ENCODE measurements at regions not wholly inside any gene's neighbourhood (a gene's known extent, or its start where the extent isn't known, plus 50 kb on each side); places are given as distances from the start of the nearest gene placed in this dataset.

DNA sequence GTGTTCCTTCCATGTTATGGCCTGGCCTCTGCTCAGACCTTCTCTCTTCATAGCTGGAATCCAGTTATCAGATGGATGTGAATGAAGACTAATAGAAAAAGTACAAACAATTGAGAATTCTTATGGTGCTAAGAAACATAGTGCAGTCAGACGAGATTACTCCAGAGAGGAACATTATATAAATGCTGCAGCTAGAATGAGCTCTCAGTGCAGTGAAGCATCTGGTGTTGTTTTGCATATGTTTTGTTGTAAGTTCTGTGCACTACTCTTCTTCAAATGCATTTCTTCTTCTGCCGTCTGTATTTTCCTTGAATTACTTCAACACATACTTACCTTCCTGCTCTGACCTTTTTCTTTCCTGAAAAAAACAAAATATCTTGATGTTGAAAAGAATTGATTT, 602.4 kb upstream of the CDH18 start:
- Histone ChIP-seq H3K27ac (no peak overlapping the region), H3K9me3 (no peaks in the 10 kb centered on the region), H3K27me3 (no peaks in the 10 kb centered on the region), H3K36me3 (no peaks in the 10 kb centered on the region), H3K4me3 (no peak overlapping the region), H3K4me1 (no peaks in the 10 kb centered on the region)
- DNase-seq: no peak
- no peak for TF ChIP-seq POLR2AphosphoS5 (IDR thresholded peaks at IDR 0.05)
- no peak for TF ChIP-seq EP300 (IDR thresholded peaks at IDR 0.05)
- TF ChIP-seq POLR2A (IDR thresholded peaks at IDR 0.05): no peak
- TF ChIP-seq, protein P1, sequence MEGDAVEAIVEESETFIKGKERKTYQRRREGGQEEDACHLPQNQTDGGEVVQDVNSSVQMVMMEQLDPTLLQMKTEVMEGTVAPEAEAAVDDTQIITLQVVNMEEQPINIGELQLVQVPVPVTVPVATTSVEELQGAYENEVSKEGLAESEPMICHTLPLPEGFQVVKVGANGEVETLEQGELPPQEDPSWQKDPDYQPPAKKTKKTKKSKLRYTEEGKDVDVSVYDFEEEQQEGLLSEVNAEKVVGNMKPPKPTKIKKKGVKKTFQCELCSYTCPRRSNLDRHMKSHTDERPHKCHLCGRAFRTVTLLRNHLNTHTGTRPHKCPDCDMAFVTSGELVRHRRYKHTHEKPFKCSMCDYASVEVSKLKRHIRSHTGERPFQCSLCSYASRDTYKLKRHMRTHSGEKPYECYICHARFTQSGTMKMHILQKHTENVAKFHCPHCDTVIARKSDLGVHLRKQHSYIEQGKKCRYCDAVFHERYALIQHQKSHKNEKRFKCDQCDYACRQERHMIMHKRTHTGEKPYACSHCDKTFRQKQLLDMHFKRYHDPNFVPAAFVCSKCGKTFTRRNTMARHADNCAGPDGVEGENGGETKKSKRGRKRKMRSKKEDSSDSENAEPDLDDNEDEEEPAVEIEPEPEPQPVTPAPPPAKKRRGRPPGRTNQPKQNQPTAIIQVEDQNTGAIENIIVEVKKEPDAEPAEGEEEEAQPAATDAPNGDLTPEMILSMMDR (IDR thresholded peaks at IDR 0.05): no peak
- intact Hi-C loops (cut with DNase I): no loop called here
- 72 to 75% methylated on average over 2 of the region's 2 CpGs for WGBS, 2 donors

DNA sequence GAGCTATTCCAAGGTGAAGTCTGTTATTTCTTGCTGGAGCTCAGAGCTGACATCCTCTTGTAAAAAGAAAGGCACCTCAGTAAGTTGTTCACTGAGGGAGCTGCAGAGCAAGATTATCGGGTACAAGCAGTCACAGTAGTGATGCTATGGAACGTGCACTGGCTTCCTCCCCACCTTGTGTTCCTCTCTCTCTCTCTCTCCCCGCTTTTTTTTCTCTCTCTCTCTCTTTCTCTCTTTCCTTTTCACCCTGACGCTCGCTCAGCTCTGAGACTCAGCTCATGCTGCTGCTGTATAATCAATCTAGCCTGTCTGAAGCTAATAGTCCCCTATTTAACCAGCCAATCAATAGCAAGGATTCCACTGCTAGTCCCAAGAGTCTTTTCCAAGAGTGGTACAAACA, 587.6 kb upstream of the CDH18 start:
- H3K4me1 ChIP-seq: no peaks in the 10 kb centered on the region
- no peak overlapping the region for H3K4me3 ChIP-seq
- no peaks in the 10 kb centered on the region for H3K27me3 ChIP-seq
- DNase-seq: no peak
- intact Hi-C loops (cut with DNase I): no loop called here
- no peaks in the 10 kb centered on the region for H3K9me3 ChIP-seq
- 36 to 53% methylated on average over 5 of the region's 5 CpGs for WGBS, 2 donors
- H3K36me3 ChIP-seq: no peaks in the 10 kb centered on the region
- H3K27ac ChIP-seq: no peak overlapping the region
- TF ChIP-seq EP300 (IDR thresholded peaks at IDR 0.05) (no peak), POLR2A (IDR thresholded peaks at IDR 0.05) (no peak), POLR2AphosphoS5 (IDR thresholded peaks at IDR 0.05) (no peak)
- TF ChIP-seq, protein P1 (IDR thresholded peaks at IDR 0.05): no peak

DNA sequence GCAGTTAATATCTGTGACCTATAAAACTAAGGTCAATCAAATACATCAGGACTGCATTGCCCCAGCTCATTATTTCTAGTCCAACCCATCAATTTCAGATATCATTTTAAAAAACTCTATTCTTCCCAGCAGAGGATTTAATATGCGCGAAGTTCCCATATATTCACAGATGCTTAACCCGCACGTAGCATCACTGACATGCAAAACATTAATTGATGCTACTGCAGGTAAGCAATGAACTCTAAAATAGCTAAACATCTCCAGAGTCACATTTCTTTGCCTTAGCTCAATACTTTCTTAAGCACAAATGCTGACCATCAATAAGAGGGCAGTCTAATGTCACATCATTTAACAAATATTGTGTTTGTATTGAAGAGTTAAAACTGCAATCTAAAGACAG, 586.6 kb upstream of the CDH18 start:
- no peak overlapping the region for H3K27ac ChIP-seq
- H3K27me3 ChIP-seq: no peaks in the 10 kb centered on the region
- no peaks in the 10 kb centered on the region for H3K9me3 ChIP-seq
- 94% methylated on average over 4 of the region's 4 CpGs for WGBS, 2 donors
- no peaks in the 10 kb centered on the region for H3K36me3 ChIP-seq
- TF ChIP-seq POLR2A (IDR thresholded peaks at IDR 0.05) (no peak), EP300 (IDR thresholded peaks at IDR 0.05) (no peak), POLR2AphosphoS5 (IDR thresholded peaks at IDR 0.05) (no peak)
- TF ChIP-seq, protein P1 (IDR thresholded peaks at IDR 0.05): no peak
- intact Hi-C loops (cut with DNase I): no loop called here
- DNase-seq: no peak
- no peaks in the 10 kb centered on the region for H3K4me1 ChIP-seq
- no peak overlapping the region for H3K4me3 ChIP-seq

DNA sequence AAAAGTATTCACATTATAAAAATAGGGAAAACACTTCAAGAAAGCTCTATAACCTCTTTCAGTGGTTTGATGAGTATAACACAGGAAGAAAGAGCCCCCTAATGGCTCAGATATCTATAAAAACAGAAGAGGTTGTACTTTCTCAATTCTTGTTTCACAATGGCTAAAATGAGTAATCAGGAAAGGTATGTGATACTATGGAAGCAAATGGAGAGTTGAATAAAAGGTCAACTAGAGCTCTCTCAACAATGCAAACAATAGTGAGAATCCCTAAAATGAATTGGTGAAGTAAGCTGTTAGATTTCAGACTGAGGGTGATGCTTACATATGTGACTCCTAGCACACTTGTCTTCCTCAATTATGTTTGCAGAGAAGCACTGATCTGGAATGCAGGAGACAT, 584.6 kb upstream of the CDH18 start:
- Histone ChIP-seq H3K27me3 (no peaks in the 10 kb centered on the region), H3K36me3 (no peaks in the 10 kb centered on the region), H3K9me3 (no peaks in the 10 kb centered on the region), H3K27ac (no peak overlapping the region), H3K4me1 (no peaks in the 10 kb centered on the region), H3K4me3 (no peak overlapping the region)
- no peak for DNase-seq
- no peak for TF ChIP-seq POLR2AphosphoS5 (IDR thresholded peaks at IDR 0.05)
- TF ChIP-seq EP300 (IDR thresholded peaks at IDR 0.05): no peak
- TF ChIP-seq, protein P1 (IDR thresholded peaks at IDR 0.05): no peak
- TF ChIP-seq POLR2A (IDR thresholded peaks at IDR 0.05): no peak
- intact Hi-C loops (cut with DNase I): no loop called here

DNA sequence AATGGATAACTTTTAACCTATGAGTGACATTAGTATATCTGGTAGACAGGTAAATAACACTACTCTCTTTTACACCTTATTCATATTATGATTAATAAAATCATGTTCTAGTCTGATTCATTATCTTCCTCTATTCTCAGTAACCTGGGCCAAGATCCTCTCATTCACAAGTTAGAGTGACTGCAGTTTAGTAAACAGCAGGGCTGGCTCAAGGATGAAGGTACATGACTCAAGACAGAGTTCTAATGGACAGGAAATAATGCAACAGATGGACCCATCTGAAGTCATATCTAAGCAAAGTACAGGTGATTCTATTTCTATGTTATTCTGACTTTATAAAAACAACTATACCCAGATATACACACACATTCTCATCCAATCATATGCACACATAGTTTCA, 582.5 kb upstream of the CDH18 start:
- no peaks in the 10 kb centered on the region for H3K4me1 ChIP-seq
- no peaks in the 10 kb centered on the region for H3K36me3 ChIP-seq
- no peaks in the 10 kb centered on the region for H3K9me3 ChIP-seq
- no peak for DNase-seq
- H3K27ac ChIP-seq: no peak overlapping the region
- TF ChIP-seq, protein P1 (IDR thresholded peaks at IDR 0.05): no peak
- TF ChIP-seq EP300 (IDR thresholded peaks at IDR 0.05): no peak
- no peak for TF ChIP-seq POLR2A (IDR thresholded peaks at IDR 0.05)
- no peak for TF ChIP-seq POLR2AphosphoS5 (IDR thresholded peaks at IDR 0.05)
- H3K27me3 ChIP-seq: no peaks in the 10 kb centered on the region
- H3K4me3 ChIP-seq: no peak overlapping the region
- intact Hi-C loops (cut with DNase I): no loop called here
